CD4-positive, alpha-beta memory T cell (primary cell): ENCODE measurements at regions not wholly inside any gene's neighbourhood (a gene's known extent, or its start where the extent isn't known, plus 50 kb on each side); places are given as distances from the start of the nearest gene placed in this dataset.
"Not testable (repeated sequence)": the region's sequence is repeated elsewhere in the genome, so short reads cannot be mapped to it uniquely, and the experiment has no call there.

Source experiments
- CTCF ChIA-PET: fragments of 350-600 bp; sonication (Branson Sonifier 250); formaldehyde crosslinking; loops from one replicate; lab custom pipeline; 2021; ENCODE audit warnings: inconsistent platforms; ENCODE audit not compliant: partially characterized antibody; lab: Charles Lee
- POLR2A ChIA-PET: fragments of 350-600 bp; sonication (Branson Sonifier 250); formaldehyde crosslinking; loops from one replicate; lab custom pipeline; 2021; ENCODE audit not compliant: partially characterized antibody; lab: Charles Lee
- DNase-seq, 5 donors: peaks; one replicate each; pipeline versions ENCODE4 v3.0.0 to v3.0.0-alpha.2; 2020 to 2022; ENCODE audit warnings: mixed read lengths in 1 of 5
- H3K27ac ChIP-seq: one replicate; pipeline ENCODE4 v1.7.0; 2013; ENCODE audit warnings: low read depth, low read length
- H3K27me3 ChIP-seq: 2 replicates; pipeline ENCODE4 v1.7.0; 2013; ENCODE audit warnings: mild to moderate bottlenecking, low read length, moderate library complexity; ENCODE audit not compliant: insufficient read depth
- H3K36me3 ChIP-seq: 2 replicates; pipeline ENCODE4 v1.7.0; 2013; ENCODE audit warnings: mild to moderate bottlenecking, low read length, moderate library complexity; ENCODE audit not compliant: insufficient read depth
- H3K4me1 ChIP-seq: 2 replicates; pipeline ENCODE4 v1.7.0; 2013; ENCODE audit warnings: mild to moderate bottlenecking, low read length, moderate library complexity; ENCODE audit not compliant: insufficient read depth
- H3K4me3 ChIP-seq, 2 donors: one replicate each; pipeline ENCODE4 v1.7.0; 2013; ENCODE audit warnings: low read length in 2 of 2, mild to moderate bottlenecking in 1 of 2
- H3K9me3 ChIP-seq, 2 donors: one replicate each; pipeline ENCODE4 v1.7.0; 2013; ENCODE audit warnings: low read length in 2 of 2, control low read depth in 1 of 2; ENCODE audit not compliant: control insufficient read depth in 1 of 2
- H3K27ac Mint-ChIP-seq, 7 donors: one replicate each; pipeline ENCODE4 v1.8.0; 2020 to 2021; ENCODE audit warnings: mixed read lengths in 7 of 7, mild to moderate bottlenecking in 6 of 7, inconsistent platforms in 3 of 7, moderate library complexity in 3 of 7
- H3K27me3 Mint-ChIP-seq, 2 donors: one replicate each; pipeline ENCODE4 v1.8.0; 2020 to 2021; ENCODE audit warnings: mixed read lengths in 2 of 2
- H3K36me3 Mint-ChIP-seq, 2 donors: one replicate each; pipeline ENCODE4 v1.8.0; 2020 to 2021; ENCODE audit warnings: mixed read lengths in 2 of 2, inconsistent platforms in 1 of 2, mild to moderate bottlenecking in 1 of 2
- H3K4me1 Mint-ChIP-seq, 4 donors: one replicate each; pipeline ENCODE4 v1.8.0; 2020 to 2021; ENCODE audit warnings: mixed read lengths in 4 of 4, mild to moderate bottlenecking in 1 of 4
- H3K4me3 Mint-ChIP-seq, 8 donors: one replicate each; pipeline ENCODE4 v1.8.0; 2020 to 2021; ENCODE audit warnings: mixed read lengths in 8 of 8, mild to moderate bottlenecking in 7 of 8, moderate library complexity in 6 of 8, inconsistent platforms in 3 of 8
- H3K9me3 Mint-ChIP-seq, 8 donors: one replicate each; pipeline ENCODE4 v1.8.0; 2020 to 2021; ENCODE audit warnings: mixed read lengths in 8 of 8, mild to moderate bottlenecking in 5 of 8, inconsistent platforms in 3 of 8, moderate library complexity in 1 of 8
- intact Hi-C: fragments of 100-400 bp; cut with micrococcal nuclease; formaldehyde crosslinking; loops from one replicate; pipeline ENCODE4 v1.15.1; 2023

- DNase-seq, result no peak
- H3K27ac Mint-ChIP-seq, result no peak overlapping the region
- Histone ChIP-seq H3K27me3 (no peaks in the 10 kb centered on the region), H3K4me1 (no peaks in the 10 kb centered on the region), H3K4me3 (no peak overlapping the region), H3K9me3 (no peaks in the 10 kb centered on the region), H3K27ac (no peak overlapping the region), H3K36me3 (no peaks in the 10 kb centered on the region)
- no peaks in the 10 kb centered on the region for H3K27me3 Mint-ChIP-seq
- peaks cover 0 to 13% (median 3%) of the 10 kb centered on the region in 8 donors for H3K9me3 Mint-ChIP-seq
- H3K4me3 Mint-ChIP-seq, result no peak overlapping the region
- ChIA-PET POLR2A (no interaction called here), CTCF (no interaction called here)
- no peaks in the 10 kb centered on the region for H3K36me3 Mint-ChIP-seq
- intact Hi-C loops, result no loop called here
- no peaks in the 10 kb centered on the region for H3K4me1 Mint-ChIP-seq
These were observed 1545.4 kb upstream of the PCDH10 start for GRCh38 chr4:131603705-131604104.

DNA sequence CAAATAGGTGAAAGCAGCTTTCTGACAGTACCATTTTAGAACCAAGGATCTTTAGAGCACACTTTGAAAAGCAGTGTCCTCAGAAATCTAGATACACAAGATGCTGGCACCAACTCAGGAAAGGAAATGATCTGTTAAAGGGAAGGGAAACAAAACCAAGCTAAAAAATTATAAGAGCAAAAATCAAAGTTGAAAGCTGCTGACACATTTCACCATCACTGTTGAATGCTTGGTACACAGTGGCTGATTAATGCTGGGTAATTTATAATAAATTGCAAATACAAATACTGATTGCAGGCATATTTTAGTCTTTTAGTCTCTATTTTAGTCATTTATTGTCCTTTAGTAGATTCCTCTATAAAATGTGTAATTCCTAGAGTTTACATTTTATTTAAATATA is 1540.1 kb upstream of the PCDH10 start:
- Mint-ChIP-seq H3K27ac (no peak overlapping the region), H3K4me3 (no peak overlapping the region), H3K36me3 (no peaks in the 10 kb centered on the region), H3K9me3 (peaks cover 0 to 15% (median 4%) of the 10 kb centered on the region in 8 donors), H3K4me1 (no peaks in the 10 kb centered on the region), H3K27me3 (no peaks in the 10 kb centered on the region)
- Histone ChIP-seq H3K36me3 (no peaks in the 10 kb centered on the region), H3K9me3 (no peaks in the 10 kb centered on the region), H3K4me1 (no peaks in the 10 kb centered on the region), H3K27ac (no peak overlapping the region), H3K4me3 (no peak overlapping the region), H3K27me3 (no peaks in the 10 kb centered on the region)
- intact Hi-C loops, result no loop called here
- ChIA-PET POLR2A (no interaction called here), CTCF (no interaction called here)
- DNase-seq, result no peak

- H3K4me1 ChIP-seq, H3K27ac Mint-ChIP-seq, CTCF ChIA-PET, H3K9me3 ChIP-seq, H3K27me3 ChIP-seq, H3K36me3 ChIP-seq, intact Hi-C loops, H3K4me3 ChIP-seq, H3K4me3 Mint-ChIP-seq, DNase-seq, POLR2A ChIA-PET, H3K27me3 Mint-ChIP-seq, H3K4me1 Mint-ChIP-seq, H3K36me3 Mint-ChIP-seq, H3K27ac ChIP-seq: not testable (repeated sequence)
- peaks cover 0 to 13% (median 4%) of the 10 kb centered on the region in 8 donors for H3K9me3 Mint-ChIP-seq
These were observed 1538.6 kb upstream of the PCDH10 start for GRCh38 chr4:131610517-131610916.

DNA sequence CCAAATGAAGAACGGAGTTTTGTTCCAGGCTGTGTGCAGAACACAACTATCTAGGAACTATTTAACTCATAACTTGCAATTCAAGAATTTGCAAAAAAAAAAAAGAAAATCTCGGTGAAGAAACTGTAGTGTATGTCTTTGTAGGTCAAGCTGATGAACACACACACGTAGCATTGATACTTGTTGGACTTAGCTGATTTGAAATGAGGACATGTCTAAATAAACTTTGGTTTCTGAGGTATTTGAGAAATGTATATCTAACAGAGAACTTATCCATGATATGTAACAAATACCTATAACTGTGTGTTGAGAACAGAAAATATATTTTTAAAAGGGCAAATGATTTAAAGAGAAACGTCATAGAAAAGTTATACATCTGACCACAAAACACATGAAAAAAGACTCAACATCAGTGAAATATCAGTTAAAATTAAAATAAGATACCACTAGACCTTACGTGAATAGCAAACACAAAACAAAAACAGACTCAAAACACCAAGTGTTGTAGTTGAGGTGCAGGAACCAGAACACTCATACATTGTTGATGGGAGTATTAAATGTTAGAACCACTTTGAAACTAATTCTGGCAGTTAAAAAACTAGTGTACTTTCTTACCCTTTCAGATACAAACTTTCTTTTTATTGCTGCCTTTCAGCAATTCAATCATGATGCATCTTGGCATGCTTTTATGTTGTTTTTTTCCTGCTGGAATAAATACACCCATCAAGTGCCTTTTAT is 1535.8 kb upstream of the PCDH10 start:
- no peak overlapping the region for H3K27ac Mint-ChIP-seq
- peaks cover 0 to 8% (median 4%) of the 10 kb centered on the region in 8 donors for H3K9me3 Mint-ChIP-seq
- H3K27me3 ChIP-seq, result no peaks in the 10 kb centered on the region
- H3K36me3 Mint-ChIP-seq, result no peaks in the 10 kb centered on the region
- DNase-seq, result no peak
- POLR2A ChIA-PET, result no interaction called here
- no peaks in the 10 kb centered on the region for H3K4me1 Mint-ChIP-seq
- CTCF ChIA-PET, result no interaction called here
- intact Hi-C loops, result no loop called here
- H3K27me3 Mint-ChIP-seq, result no peaks in the 10 kb centered on the region
- H3K4me3 ChIP-seq, result no peak overlapping the region
- no peaks in the 10 kb centered on the region for H3K9me3 ChIP-seq
- no peaks in the 10 kb centered on the region for H3K36me3 ChIP-seq
- no peak overlapping the region for H3K4me3 Mint-ChIP-seq
- H3K27ac ChIP-seq, result no peak overlapping the region
- no peaks in the 10 kb centered on the region for H3K4me1 ChIP-seq

DNA sequence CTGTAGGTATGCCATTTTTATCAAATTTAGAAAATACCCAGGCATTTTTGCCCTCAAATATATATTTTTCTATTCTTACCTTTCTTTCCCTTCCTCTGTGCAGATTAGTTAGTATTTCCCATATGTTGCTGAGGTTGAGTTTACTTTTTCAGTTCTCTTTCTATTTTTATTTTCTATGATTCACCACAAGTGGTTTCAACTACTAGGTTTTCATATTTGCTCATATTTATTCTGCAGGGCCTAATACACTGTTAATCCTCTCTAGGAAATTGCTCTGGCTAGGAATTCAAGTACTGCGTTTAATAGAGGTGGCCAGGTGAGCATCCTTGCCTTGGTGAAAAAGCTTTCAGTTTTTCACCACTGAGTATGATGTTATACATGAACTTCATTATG is 1535.3 kb upstream of the PCDH10 start:
- H3K4me3 Mint-ChIP-seq, result no peak overlapping the region
- ChIA-PET CTCF (no interaction called here), POLR2A (no interaction called here)
- H3K27me3 ChIP-seq, result no peaks in the 10 kb centered on the region
- intact Hi-C loops, result no loop called here
- H3K36me3 Mint-ChIP-seq, result no peaks in the 10 kb centered on the region
- no peak for DNase-seq
- H3K4me1 Mint-ChIP-seq, result no peaks in the 10 kb centered on the region
- no peak overlapping the region for H3K27ac Mint-ChIP-seq
- peaks cover 0 to 8% (median 4%) of the 10 kb centered on the region in 8 donors for H3K9me3 Mint-ChIP-seq
- no peaks in the 10 kb centered on the region for H3K36me3 ChIP-seq
- H3K4me3 ChIP-seq, result no peak overlapping the region
- H3K9me3 ChIP-seq, result no peaks in the 10 kb centered on the region
- no peaks in the 10 kb centered on the region for H3K27me3 Mint-ChIP-seq
- no peak overlapping the region for H3K27ac ChIP-seq
- H3K4me1 ChIP-seq, result no peaks in the 10 kb centered on the region

DNA sequence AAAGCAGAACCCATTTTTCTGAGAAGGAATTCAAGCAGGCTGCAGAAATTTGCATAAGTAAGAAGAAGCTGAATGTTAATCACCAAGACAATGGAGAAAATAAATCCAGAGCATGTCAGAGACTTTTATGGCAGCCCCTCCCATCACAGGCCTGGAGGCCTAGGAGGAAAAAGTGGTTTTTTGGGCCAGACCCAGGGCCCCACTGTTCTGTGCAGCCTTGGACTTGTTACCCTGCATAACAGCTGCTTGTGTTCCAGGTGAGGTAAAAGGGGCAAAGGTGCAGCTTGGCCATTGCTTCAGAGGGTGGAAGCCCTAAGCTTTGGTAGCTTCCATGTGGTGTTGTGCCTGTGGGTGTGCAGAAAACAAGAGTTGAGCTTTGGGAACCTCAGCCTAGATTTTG is 1516.2 kb upstream of the PCDH10 start:
- intact Hi-C loops, result no loop called here
- no peaks in the 10 kb centered on the region for H3K4me1 Mint-ChIP-seq
- Histone ChIP-seq H3K27ac (no peak overlapping the region), H3K36me3 (no peaks in the 10 kb centered on the region), H3K9me3 (peaks cover 0 to 9% of the 10 kb centered on the region in 2 donors), H3K4me3 (no peak overlapping the region), H3K27me3 (no peaks in the 10 kb centered on the region), H3K4me1 (no peaks in the 10 kb centered on the region)
- no peaks in the 10 kb centered on the region for H3K36me3 Mint-ChIP-seq
- no peak for DNase-seq
- peaks cover 0 to 27% (median 17%) of the 10 kb centered on the region in 8 donors for H3K9me3 Mint-ChIP-seq
- CTCF ChIA-PET, result no interaction called here
- H3K27me3 Mint-ChIP-seq, result no peaks in the 10 kb centered on the region
- no peak overlapping the region for H3K27ac Mint-ChIP-seq
- no peak overlapping the region for H3K4me3 Mint-ChIP-seq
- POLR2A ChIA-PET, result no interaction called here

GRCh38 chr4:131635191-131635590 is 1513.9 kb upstream of the PCDH10 start:
- CTCF ChIA-PET, result no interaction called here

More at GRCh38 chr4:131635191-131635590, 1513.9 kb upstream of the PCDH10 start:
- no peaks in the 10 kb centered on the region for H3K27me3 ChIP-seq
- H3K36me3 ChIP-seq, result no peaks in the 10 kb centered on the region
- Mint-ChIP-seq H3K9me3 (peaks cover 0 to 30% (median 21%) of the 10 kb centered on the region in 8 donors), H3K27ac (no peak overlapping the region), H3K4me3 (no peak overlapping the region), H3K36me3 (no peaks in the 10 kb centered on the region), H3K27me3 (no peaks in the 10 kb centered on the region), H3K4me1 (no peaks in the 10 kb centered on the region)
- POLR2A ChIA-PET, result no interaction called here
- H3K27ac ChIP-seq, result no peak overlapping the region
- H3K4me1 ChIP-seq, result no peaks in the 10 kb centered on the region
- no peak overlapping the region for H3K4me3 ChIP-seq
- intact Hi-C loops, result no loop called here
- H3K9me3 ChIP-seq, result peaks cover 0 to 9% of the 10 kb centered on the region in 2 donors
- no peak for DNase-seq
